Activated CD4-positive, alpha-beta memory T cell treated with anti-CD3 and anti-CD28 coated beads for 36 hours (primary cell): ENCODE measurements at regions not wholly inside any gene's neighbourhood (a gene's known extent, or its start where the extent isn't known, plus 50 kb on each side); places are given as distances from the start of the nearest gene placed in this dataset.

Experiments used
- CTCF ChIA-PET: fragments of 350-600 bp; sonication (Branson Sonifier 250); formaldehyde crosslinking; loops from one replicate; lab custom pipeline; 2021; ENCODE audit warnings: antibody characterized with exemption, inconsistent platforms; lab: Charles Lee
- POLR2A ChIA-PET: fragments of 350-600 bp; sonication (Branson Sonifier 250); formaldehyde crosslinking; loops from one replicate; lab custom pipeline; 2021; ENCODE audit warnings: antibody characterized with exemption; lab: Charles Lee
- DNase-seq: peaks from one replicate; pipeline ENCODE4 v3.0.0-alpha.2; 2020
- H3K27ac Mint-ChIP-seq: one replicate; pipeline ENCODE4 v1.8.0; 2021; ENCODE audit warnings: mixed read lengths
- H3K27me3 Mint-ChIP-seq: one replicate; pipeline ENCODE4 v1.8.0; 2021; ENCODE audit warnings: mixed read lengths
- H3K36me3 Mint-ChIP-seq: one replicate; pipeline ENCODE4 v1.8.0; 2021; ENCODE audit warnings: mixed read lengths
- H3K4me1 Mint-ChIP-seq: one replicate; pipeline ENCODE4 v1.8.0; 2021; ENCODE audit warnings: low read depth, mixed read lengths
- H3K4me3 Mint-ChIP-seq: one replicate; pipeline ENCODE4 v1.8.0; 2021; ENCODE audit warnings: mild to moderate bottlenecking, mixed read lengths
- H3K9me3 Mint-ChIP-seq: one replicate; pipeline ENCODE4 v1.8.0; 2021; ENCODE audit warnings: mixed read lengths
- intact Hi-C: fragments of 100-400 bp; cut with micrococcal nuclease; formaldehyde crosslinking; loops from one replicate; pipeline ENCODE4 v1.15.1; 2023

DNA sequence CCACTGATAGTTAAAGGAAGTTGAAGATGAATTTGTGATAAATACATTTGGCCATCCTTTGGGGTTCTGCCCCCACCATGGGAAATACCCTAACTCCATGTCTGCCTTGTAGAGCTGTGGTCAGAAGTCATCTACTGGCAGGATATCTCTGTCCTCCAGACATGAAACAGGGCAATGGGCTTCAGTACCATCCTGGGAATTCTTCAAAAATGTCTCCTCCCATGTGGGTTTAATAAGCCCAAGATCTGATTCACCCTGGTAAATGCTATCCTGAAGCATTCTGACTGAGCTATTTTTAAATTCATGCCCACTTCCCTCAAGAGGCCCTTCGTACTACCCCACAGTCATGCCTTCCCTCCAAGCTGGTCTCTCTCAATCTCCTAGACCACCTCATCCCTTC, 113.7 kb upstream of the SLC25A36 start:
- Mint-ChIP-seq H3K27ac (no peak overlapping the region), H3K4me1 (no peaks in the 10 kb centered on the region), H3K9me3 (no peaks in the 10 kb centered on the region), H3K4me3 (no peak overlapping the region), H3K27me3 (peaks cover 5% of the 10 kb centered on the region), H3K36me3 (no peaks in the 10 kb centered on the region)
- ChIA-PET CTCF (no interaction called here), POLR2A (no interaction called here)
- intact Hi-C loops = no loop called here
- DNase-seq = no peak

DNA sequence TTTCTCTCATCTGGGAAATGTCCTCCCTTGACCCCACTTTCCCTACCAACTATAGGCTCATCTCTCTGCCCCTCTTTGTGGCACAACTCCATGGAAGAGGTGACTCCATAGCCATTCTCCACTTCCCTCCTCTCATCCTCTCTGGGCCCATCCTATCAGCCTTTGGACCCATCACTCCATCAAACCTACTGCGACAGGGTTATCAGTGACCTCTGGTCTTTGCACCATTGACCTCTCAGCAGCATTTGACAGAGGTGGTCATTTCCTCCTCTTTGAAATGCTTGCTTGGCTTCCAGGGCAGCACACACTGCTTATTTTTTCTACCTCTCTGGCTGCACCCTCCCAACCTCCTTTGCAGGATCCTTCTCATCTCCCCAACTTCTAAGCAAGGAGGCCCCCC, 113.1 kb upstream of the SLC25A36 start:
- intact Hi-C loops = no loop called here
- peaks cover 7% of the 10 kb centered on the region for H3K27me3 Mint-ChIP-seq
- no peak for DNase-seq
- H3K4me1 Mint-ChIP-seq = no peaks in the 10 kb centered on the region
- POLR2A ChIA-PET = no interaction called here
- H3K36me3 Mint-ChIP-seq = no peaks in the 10 kb centered on the region
- CTCF ChIA-PET = no interaction called here
- H3K4me3 Mint-ChIP-seq = no peak overlapping the region
- H3K9me3 Mint-ChIP-seq = no peaks in the 10 kb centered on the region
- no peak overlapping the region for H3K27ac Mint-ChIP-seq

DNA sequence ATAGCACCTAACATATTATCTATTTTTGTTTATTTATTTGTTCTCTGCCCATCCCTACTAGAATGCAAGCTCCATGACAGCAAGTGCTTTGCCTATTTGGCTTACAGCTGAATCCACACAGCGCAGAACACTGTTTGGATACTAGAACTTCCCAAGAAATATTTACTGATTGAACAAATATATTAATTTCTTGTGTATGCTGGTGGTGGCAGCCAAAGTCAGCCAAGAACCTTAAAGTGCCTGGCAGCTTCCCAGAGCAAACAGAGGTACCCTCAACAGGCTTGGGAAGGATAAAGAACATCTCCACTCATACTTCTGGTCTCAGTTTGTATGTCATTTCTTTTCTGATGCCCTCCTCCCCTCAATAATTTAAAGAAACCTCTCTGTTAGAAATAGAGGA, 111.8 kb upstream of the SLC25A36 start:
- Mint-ChIP-seq H3K9me3 (no peaks in the 10 kb centered on the region), H3K4me1 (no peaks in the 10 kb centered on the region), H3K27ac (no peak overlapping the region), H3K36me3 (no peaks in the 10 kb centered on the region), H3K27me3 (peaks cover 7% of the 10 kb centered on the region), H3K4me3 (no peak overlapping the region)
- ChIA-PET CTCF (no interaction called here), POLR2A (no interaction called here)
- no peak for DNase-seq
- intact Hi-C loops = no loop called here

DNA sequence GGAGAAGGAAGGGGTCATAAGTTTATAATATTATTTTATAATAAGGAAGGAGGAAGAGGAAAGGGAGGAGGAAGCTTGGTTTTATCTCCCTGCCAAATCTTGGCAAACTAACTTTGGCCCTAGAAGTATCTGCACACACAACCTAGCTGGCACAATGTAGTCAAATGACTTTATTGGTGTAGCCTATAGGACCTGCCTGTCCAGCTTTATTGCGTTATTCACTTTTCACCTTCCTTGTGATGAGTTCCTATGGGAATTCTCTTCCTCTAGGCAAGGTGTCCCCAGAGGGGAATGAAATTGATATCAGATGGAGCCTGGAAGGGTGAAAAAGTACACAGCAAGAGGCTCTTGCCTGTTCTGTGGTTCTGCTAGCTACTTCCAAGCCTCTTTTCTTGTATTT, 111.2 kb upstream of the SLC25A36 start:
- ChIA-PET POLR2A (no interaction called here), CTCF (no interaction called here)
- Mint-ChIP-seq H3K27ac (no peak overlapping the region), H3K36me3 (no peaks in the 10 kb centered on the region), H3K4me1 (no peaks in the 10 kb centered on the region), H3K9me3 (no peaks in the 10 kb centered on the region), H3K27me3 (peaks cover 7% of the 10 kb centered on the region), H3K4me3 (no peak overlapping the region)
- intact Hi-C loops = no loop called here
- DNase-seq = no peak

DNA sequence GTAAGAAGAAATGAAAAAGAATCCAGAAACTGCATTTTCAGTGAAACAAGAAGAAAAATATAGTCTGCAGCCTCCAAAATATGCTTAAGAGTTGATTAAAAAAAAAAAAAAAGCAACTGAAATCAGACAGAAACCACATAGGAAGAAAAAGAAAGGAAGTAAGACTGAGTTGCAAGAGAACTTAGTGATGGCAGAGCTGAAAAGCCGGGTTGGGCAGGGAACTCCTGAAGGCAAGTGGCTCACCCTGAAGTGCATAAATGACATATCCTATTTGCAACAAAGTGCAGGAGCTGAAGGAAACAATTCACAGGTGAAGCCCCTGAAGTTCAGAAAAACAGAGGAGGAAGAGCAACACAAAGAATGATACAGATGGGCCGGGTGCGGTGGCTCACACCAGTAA, 108.8 kb upstream of the SLC25A36 start:
- H3K4me1 Mint-ChIP-seq = no peaks in the 10 kb centered on the region
- POLR2A ChIA-PET = no interaction called here
- CTCF ChIA-PET = interaction anchor here (0.6 kb wide), 1 partner anchor 23 kb away, joined by 3 read pairs; no protein-coding TSS in a partner anchor
- H3K27ac Mint-ChIP-seq = no peak overlapping the region
- H3K36me3 Mint-ChIP-seq = no peaks in the 10 kb centered on the region
- intact Hi-C loops = no loop called here
- DNase-seq = no peak
- peaks cover 7% of the 10 kb centered on the region for H3K27me3 Mint-ChIP-seq
- H3K9me3 Mint-ChIP-seq = no peaks in the 10 kb centered on the region
- no peak overlapping the region for H3K4me3 Mint-ChIP-seq

DNA sequence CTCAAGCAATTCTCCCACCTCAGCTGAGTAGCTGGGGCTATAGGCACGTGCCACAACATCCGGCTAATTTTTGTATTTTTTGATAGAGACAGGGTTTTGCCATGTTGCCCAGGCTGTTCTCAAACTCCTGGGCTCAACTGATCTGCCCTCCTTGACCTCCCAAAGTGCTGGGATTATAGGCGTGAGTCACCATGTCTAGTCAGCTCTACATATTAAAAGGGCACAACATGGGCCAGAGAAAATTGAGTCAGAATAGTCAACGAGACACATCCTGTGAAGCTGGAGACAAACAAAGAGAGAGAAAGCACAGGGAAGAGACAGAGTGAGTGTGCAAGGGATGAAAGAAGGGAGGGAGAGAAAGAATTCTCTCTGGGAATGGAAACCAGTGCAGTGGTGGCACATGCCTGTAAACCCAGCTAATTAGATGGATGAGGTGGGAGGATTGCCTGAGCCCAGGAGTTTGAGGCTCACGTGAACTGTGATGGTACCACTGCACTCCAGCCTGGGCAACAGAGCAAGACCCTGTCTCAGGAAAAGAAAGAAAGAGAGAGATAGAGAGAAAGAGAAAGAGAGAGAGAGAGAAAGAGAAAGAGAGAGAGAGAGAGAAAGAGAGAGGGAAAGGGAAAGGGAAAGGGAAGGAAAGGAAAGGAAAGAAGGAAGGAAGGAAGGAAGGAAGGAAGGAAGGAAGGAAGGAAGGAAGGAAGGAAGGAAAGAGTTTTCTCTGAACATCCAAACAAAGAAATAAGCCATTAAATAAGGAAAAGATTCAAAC, 107.2 kb upstream of the SLC25A36 start:
- ChIA-PET CTCF (no interaction called here), POLR2A (no interaction called here)
- DNase-seq = no peak
- H3K36me3 Mint-ChIP-seq = no peaks in the 10 kb centered on the region
- H3K27me3 Mint-ChIP-seq = peaks cover 7% of the 10 kb centered on the region
- no peaks in the 10 kb centered on the region for H3K9me3 Mint-ChIP-seq
- no peak overlapping the region for H3K4me3 Mint-ChIP-seq
- intact Hi-C loops = no loop called here
- no peaks in the 10 kb centered on the region for H3K4me1 Mint-ChIP-seq
- no peak overlapping the region for H3K27ac Mint-ChIP-seq

DNA sequence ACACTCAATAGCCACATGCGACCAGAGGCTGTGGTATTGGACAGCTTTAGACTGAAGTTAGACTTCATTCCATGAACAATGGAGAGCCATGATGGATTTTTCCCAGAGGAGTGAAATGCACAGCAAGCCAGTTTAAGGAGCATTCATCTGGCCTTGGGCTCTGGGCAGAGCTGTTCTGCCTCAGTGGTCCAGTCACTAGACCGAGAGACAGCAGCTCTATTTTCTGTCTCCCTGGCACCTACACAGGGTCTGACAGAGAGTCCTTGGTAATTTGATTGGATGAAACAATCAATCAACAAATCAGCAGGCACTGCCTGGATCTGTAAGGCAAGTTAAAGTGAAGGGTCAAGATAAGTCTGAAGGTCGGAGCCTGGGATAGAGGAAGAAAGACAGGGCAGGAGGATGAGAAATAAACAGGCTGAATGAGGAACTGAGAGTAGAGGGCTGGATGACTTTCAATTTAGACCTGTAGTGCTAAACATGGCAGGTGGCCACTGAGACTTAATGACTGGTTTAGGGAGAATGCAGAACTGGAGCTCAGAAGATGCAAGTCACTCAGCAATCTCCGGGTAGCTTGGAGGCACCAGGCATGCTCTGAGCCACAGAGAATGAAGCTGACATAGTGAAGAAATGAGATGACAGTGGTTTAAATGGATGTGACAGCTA, 98.5 kb upstream of the SLC25A36 start:
- H3K4me3 Mint-ChIP-seq = no peak overlapping the region
- no peak for DNase-seq

DNA sequence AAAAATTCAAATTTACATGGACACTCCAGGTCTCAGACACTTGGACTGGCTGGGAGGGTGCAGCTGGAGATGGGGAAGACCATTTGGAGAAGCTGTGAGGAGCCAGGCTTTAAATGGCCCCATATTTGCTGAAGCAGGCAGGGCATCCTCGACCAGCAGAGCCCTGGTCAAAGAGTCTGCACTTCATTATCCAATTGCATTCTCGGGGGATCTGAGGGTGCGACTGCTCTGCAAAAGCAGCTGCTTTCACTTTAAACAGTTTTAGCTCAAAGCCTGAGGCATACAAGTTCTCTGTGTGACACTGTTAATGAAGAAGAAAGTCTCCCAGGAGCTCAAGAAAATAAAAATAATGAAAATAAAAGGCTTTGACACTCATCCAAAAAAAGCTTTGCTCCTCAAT, 98.0 kb upstream of the SLC25A36 start:
- H3K4me1 Mint-ChIP-seq = peaks cover 3% of the 10 kb centered on the region
- CTCF ChIA-PET = interaction anchor here (1.9 kb wide), 1 partner anchor 21 kb away, joined by 7 read pairs; no protein-coding TSS in a partner anchor

More for the DNA sequence above, 98.5 kb upstream of the SLC25A36 start:
- intact Hi-C loops = no loop called here
- POLR2A ChIA-PET = no interaction called here
- CTCF ChIA-PET = interaction anchor here (1.9 kb wide), 1 partner anchor 21 kb away, joined by 7 read pairs; no protein-coding TSS in a partner anchor
- no peaks in the 10 kb centered on the region for H3K36me3 Mint-ChIP-seq
- H3K27ac Mint-ChIP-seq = no peak overlapping the region
- peaks cover 3% of the 10 kb centered on the region for H3K4me1 Mint-ChIP-seq
- no peaks in the 10 kb centered on the region for H3K9me3 Mint-ChIP-seq
- peaks cover 5% of the 10 kb centered on the region for H3K27me3 Mint-ChIP-seq

DNA sequence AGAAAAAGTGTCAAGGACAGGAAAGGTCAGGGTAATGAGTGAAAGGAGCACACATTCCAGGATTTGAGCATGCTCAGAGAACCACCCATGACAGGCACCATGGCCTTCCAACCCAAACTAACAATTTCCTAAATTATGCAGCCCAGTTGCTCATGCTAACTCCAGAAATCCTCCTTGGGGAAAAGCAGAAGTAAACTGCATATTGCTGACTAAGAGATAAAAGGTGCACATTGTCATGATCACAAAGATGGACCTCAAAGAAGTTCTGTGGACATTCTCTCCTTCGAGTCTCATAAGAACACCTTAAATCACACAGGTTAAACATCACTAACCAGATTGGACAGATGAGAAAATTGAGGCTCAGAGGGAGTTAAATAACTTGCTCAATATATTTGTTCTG, 97.6 kb upstream of the SLC25A36 start:
- intact Hi-C loops = no loop called here
- no peak overlapping the region for H3K4me3 Mint-ChIP-seq
- POLR2A ChIA-PET = no interaction called here

More for the DNA sequence above, 98.0 kb upstream of the SLC25A36 start:
- intact Hi-C loops = no loop called here
- DNase-seq = no peak
- no peaks in the 10 kb centered on the region for H3K36me3 Mint-ChIP-seq
- H3K27me3 Mint-ChIP-seq = peaks cover 8% of the 10 kb centered on the region
- no peak overlapping the region for H3K4me3 Mint-ChIP-seq
- no peak overlapping the region for H3K27ac Mint-ChIP-seq
- no peaks in the 10 kb centered on the region for H3K9me3 Mint-ChIP-seq
- POLR2A ChIA-PET = no interaction called here

DNA sequence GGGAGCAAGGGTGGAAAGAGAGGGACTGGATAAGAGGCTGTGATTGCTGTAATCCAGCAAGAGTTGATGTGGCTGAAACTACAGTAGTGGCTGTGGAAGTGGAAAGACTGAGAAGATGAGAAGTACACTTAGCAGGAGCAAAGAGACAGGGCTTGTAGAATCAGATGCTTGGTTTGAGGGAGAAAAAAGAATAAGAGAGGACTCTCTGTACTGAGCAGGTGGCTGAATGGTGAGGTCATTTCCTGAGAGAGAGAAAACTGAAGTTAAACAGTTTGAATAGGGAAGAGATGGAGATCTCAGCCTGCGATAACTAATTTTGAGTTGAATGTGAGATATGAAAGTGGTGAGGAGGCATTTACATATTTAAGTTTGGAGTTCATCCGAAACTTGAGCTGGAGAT, 95.8 kb upstream of the SLC25A36 start:
- no peaks in the 10 kb centered on the region for H3K9me3 Mint-ChIP-seq
- H3K4me3 Mint-ChIP-seq = no peak overlapping the region
- peaks cover 3% of the 10 kb centered on the region for H3K4me1 Mint-ChIP-seq
- intact Hi-C loops = no loop called here
- H3K27me3 Mint-ChIP-seq = peaks cover 8% of the 10 kb centered on the region
- ChIA-PET POLR2A (no interaction called here), CTCF (no interaction called here)
- no peak for DNase-seq
- H3K36me3 Mint-ChIP-seq = no peaks in the 10 kb centered on the region
- H3K27ac Mint-ChIP-seq = no peak overlapping the region

More for the DNA sequence above, 97.6 kb upstream of the SLC25A36 start:
- H3K27ac Mint-ChIP-seq = no peak overlapping the region
- H3K36me3 Mint-ChIP-seq = no peaks in the 10 kb centered on the region
- CTCF ChIA-PET = interaction anchor here (1.9 kb wide), 1 partner anchor 20 kb away, joined by 7 read pairs; no protein-coding TSS in a partner anchor
- H3K9me3 Mint-ChIP-seq = no peaks in the 10 kb centered on the region
- peaks cover 3% of the 10 kb centered on the region for H3K4me1 Mint-ChIP-seq
- peaks cover 8% of the 10 kb centered on the region for H3K27me3 Mint-ChIP-seq
- no peak for DNase-seq

DNA sequence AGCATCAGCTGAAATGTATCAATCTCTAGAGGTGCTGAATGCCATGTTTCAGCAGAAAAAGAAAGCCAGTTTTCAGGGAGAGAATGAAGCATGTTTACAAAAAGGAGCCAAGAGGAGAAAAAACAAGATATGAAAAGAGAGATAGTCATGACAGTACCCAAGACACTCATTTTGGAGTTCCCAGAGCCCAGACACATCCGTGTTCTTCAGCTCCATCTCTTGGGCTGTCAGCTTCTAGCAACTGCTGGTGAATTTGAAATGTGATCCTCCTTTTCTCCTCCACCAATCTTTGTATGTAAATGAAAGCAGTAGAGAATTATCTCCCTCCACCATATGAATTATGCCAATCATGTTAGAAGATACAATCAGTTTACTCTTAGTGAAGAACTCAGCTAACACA, 93.0 kb upstream of the SLC25A36 start:
- ChIA-PET POLR2A (no interaction called here), CTCF (no interaction called here)
- intact Hi-C loops = no loop called here

DNA sequence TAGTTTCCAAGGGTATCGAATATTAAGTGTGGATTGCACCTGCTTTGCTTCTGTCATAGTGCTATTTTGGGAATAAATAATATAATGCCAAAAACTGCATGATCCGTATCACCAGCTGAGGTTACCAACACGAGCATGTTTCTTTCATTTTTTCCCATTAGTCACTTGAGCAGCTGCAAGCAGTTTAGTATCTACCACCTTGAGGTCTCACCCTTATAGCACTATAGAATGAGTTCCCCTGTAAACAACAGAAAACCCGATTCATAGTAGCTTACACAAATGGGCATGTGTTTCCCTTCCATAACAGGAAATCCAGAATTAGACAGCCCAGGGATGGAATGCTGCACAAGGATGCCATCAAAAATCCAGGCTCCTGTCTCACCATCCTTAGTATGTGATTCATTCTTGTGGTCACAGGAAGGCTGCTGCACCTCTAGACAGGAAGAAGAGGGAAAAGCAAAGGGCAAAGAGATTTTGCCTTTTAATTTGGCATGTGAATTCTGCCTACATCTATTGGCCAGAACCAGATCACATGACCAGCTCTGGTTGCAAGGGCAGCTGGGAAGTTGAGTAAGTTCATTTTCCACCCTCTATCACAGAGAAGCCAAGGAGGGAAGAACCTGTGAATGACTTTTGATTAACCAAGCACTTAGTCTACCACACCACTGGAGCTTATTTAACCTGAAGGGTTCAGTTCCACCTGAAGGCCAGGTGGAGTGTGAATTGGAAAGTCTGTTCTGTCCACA, 91.3 kb upstream of the SLC25A36 start:
- Mint-ChIP-seq H3K27ac (no peak overlapping the region), H3K9me3 (no peaks in the 10 kb centered on the region), H3K4me1 (peaks cover 3% of the 10 kb centered on the region), H3K36me3 (no peaks in the 10 kb centered on the region), H3K27me3 (peaks cover 15% of the 10 kb centered on the region), H3K4me3 (no peak overlapping the region)
- POLR2A ChIA-PET = no interaction called here
- CTCF ChIA-PET = interaction anchor here (1.5 kb wide), 1 partner anchor 13 kb away, joined by 3 read pairs; no protein-coding TSS in a partner anchor
- no peak for DNase-seq
- intact Hi-C loops = no loop called here

More for the DNA sequence above, 93.0 kb upstream of the SLC25A36 start:
- Mint-ChIP-seq H3K9me3 (no peaks in the 10 kb centered on the region), H3K36me3 (no peaks in the 10 kb centered on the region), H3K27me3 (peaks cover 16% of the 10 kb centered on the region), H3K4me1 (peaks cover 3% of the 10 kb centered on the region), H3K27ac (no peak overlapping the region), H3K4me3 (no peak overlapping the region)
- DNase-seq = no peak
